ENCODE measurements at regions not wholly inside any gene's neighbourhood (a gene's known extent, or its start where the extent isn't known, plus 50 kb on each side); places are given as distances from the start of the nearest gene placed in this dataset.

DNA sequence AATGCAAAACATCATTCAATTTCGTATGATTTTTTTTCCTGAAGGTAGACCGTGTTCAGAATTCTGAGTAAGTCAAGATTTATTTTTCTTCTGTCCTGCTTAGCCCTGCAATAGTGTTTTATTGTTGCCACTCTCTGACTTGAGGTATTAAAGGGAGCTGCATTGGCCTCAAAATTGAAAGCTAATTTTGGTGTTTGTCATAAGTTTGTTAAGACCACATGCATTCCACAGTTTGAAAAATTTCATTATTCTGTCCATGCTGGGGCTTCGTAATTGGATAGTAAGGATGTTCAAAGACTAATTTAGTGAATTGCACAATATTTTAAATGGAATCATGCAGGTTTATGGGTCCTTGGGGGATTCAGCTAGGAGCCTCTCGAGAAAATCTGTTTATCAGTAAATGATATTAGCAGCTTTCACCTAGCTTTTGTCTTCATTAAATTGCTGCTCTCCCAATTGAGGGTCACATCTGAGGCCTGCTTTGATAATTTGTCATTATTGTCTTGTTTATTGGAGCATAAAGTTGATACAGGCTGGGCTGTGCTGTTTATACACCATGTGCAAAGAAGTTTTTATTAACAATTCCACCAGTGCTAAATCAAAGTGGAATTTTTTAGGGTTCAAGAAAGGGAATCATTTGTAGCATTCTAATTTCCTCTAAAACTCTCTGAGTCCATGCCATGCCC, 339.8 kb upstream of the OBI1 start:
- TF ChIP-seq, protein P1, sequence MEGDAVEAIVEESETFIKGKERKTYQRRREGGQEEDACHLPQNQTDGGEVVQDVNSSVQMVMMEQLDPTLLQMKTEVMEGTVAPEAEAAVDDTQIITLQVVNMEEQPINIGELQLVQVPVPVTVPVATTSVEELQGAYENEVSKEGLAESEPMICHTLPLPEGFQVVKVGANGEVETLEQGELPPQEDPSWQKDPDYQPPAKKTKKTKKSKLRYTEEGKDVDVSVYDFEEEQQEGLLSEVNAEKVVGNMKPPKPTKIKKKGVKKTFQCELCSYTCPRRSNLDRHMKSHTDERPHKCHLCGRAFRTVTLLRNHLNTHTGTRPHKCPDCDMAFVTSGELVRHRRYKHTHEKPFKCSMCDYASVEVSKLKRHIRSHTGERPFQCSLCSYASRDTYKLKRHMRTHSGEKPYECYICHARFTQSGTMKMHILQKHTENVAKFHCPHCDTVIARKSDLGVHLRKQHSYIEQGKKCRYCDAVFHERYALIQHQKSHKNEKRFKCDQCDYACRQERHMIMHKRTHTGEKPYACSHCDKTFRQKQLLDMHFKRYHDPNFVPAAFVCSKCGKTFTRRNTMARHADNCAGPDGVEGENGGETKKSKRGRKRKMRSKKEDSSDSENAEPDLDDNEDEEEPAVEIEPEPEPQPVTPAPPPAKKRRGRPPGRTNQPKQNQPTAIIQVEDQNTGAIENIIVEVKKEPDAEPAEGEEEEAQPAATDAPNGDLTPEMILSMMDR (IDR thresholded peaks at IDR 0.05; ENCODE audit: poor library complexity, severe bottlenecking): no peak
- TF ChIP-seq EP300 (conservative IDR thresholded peaks at IDR 0.05; ENCODE audit: poor library complexity, severe bottlenecking) (no peak), RAD21 (conservative IDR thresholded peaks at IDR 0.05) (no peak), SMC3 (conservative IDR thresholded peaks at IDR 0.05; ENCODE audit: poor library complexity) (no peak), POLR2AphosphoS5 (IDR thresholded peaks at IDR 0.05) (no peak), EZH2 (IDR thresholded peaks at IDR 0.05; ENCODE audit: borderline replicate concordance, insufficient read depth, low read length, poor library complexity, severe bottlenecking) (no peak)
- TF ChIP-seq, protein P2, sequence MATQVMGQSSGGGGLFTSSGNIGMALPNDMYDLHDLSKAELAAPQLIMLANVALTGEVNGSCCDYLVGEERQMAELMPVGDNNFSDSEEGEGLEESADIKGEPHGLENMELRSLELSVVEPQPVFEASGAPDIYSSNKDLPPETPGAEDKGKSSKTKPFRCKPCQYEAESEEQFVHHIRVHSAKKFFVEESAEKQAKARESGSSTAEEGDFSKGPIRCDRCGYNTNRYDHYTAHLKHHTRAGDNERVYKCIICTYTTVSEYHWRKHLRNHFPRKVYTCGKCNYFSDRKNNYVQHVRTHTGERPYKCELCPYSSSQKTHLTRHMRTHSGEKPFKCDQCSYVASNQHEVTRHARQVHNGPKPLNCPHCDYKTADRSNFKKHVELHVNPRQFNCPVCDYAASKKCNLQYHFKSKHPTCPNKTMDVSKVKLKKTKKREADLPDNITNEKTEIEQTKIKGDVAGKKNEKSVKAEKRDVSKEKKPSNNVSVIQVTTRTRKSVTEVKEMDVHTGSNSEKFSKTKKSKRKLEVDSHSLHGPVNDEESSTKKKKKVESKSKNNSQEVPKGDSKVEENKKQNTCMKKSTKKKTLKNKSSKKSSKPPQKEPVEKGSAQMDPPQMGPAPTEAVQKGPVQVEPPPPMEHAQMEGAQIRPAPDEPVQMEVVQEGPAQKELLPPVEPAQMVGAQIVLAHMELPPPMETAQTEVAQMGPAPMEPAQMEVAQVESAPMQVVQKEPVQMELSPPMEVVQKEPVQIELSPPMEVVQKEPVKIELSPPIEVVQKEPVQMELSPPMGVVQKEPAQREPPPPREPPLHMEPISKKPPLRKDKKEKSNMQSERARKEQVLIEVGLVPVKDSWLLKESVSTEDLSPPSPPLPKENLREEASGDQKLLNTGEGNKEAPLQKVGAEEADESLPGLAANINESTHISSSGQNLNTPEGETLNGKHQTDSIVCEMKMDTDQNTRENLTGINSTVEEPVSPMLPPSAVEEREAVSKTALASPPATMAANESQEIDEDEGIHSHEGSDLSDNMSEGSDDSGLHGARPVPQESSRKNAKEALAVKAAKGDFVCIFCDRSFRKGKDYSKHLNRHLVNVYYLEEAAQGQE (IDR thresholded peaks at IDR 0.05; ENCODE audit: borderline replicate concordance): no peak
